ENCODE measurements at regions not wholly inside any gene's neighbourhood (a gene's known extent, or its start where the extent isn't known, plus 50 kb on each side); places are given as distances from the start of the nearest gene placed in this dataset.

- no peak for ATAC-seq
- WGBS, 3 donors = 76 to 77% (median 76%) methylated on average over 5 of the region's 5 CpGs
Observed at GRCh38 chr4:160372390-160372789, 1269.5 kb downstream of the RAPGEF2 start.

GRCh38 chr4:160373911-160374310, 1271.0 kb downstream of the RAPGEF2 start:
- Histone ChIP-seq H3K36me3 (ENCODE audit: insufficient read depth in 1 of 2, low read depth in 1 of 2) (no peaks in the 10 kb centered on the region), H3K4me1 (no peaks in the 10 kb centered on the region), H3K4me3 (no peak overlapping the region), H3K27me3 (ENCODE audit: insufficient read depth in 3 of 3, low read length in 2 of 3) (no peaks in the 10 kb centered on the region), H3K27ac (no peak overlapping the region), H3K9me3 (no peaks in the 10 kb centered on the region)
- no peak for DNase-seq
- 94 to 98% (median 98%) methylated on average over 2 of the region's 2 CpGs for WGBS, 3 donors
- intact Hi-C loops (cut with DNase I) = no loop called here
- no peak for ATAC-seq
- no peak for TF ChIP-seq CTCF (IDR thresholded peaks at IDR 0.05)

More at GRCh38 chr4:160372390-160372789, 1269.5 kb downstream of the RAPGEF2 start:
- TF ChIP-seq CTCF (IDR thresholded peaks at IDR 0.05) = no peak
- intact Hi-C loops (cut with DNase I) = no loop called here
- DNase-seq = no peak
- Histone ChIP-seq H3K36me3 (ENCODE audit: insufficient read depth in 1 of 2, low read depth in 1 of 2) (no peaks in the 10 kb centered on the region), H3K27ac (no peak overlapping the region), H3K4me1 (no peaks in the 10 kb centered on the region), H3K4me3 (no peak overlapping the region), H3K27me3 (ENCODE audit: insufficient read depth in 3 of 3, low read length in 2 of 3) (no peaks in the 10 kb centered on the region), H3K9me3 (no peaks in the 10 kb centered on the region)

GRCh38 chr4:160375772-160376452, 1273.0 kb downstream of the RAPGEF2 start:
- DNase-seq (no peak), ATAC-seq (no peak)
- H3K4me3 ChIP-seq = no peak overlapping the region
- no peaks in the 10 kb centered on the region for H3K36me3 ChIP-seq (ENCODE audit: insufficient read depth in 1 of 2, low read depth in 1 of 2)
- no peak overlapping the region for H3K27ac ChIP-seq
- no peak for TF ChIP-seq CTCF (IDR thresholded peaks at IDR 0.05)
- intact Hi-C loops (cut with DNase I) = no loop called here
- H3K9me3 ChIP-seq = no peaks in the 10 kb centered on the region
- no peaks in the 10 kb centered on the region for H3K4me1 ChIP-seq
- no peaks in the 10 kb centered on the region for H3K27me3 ChIP-seq (ENCODE audit: insufficient read depth in 3 of 3, low read length in 2 of 3)
- 73 to 81% (median 77%) methylated on average over 2 of the region's 2 CpGs for WGBS, 3 donors

GRCh38 chr4:160386846-160387245, 1284.0 kb downstream of the RAPGEF2 start:
- Histone ChIP-seq H3K9me3 (no peaks in the 10 kb centered on the region), H3K27me3 (ENCODE audit: insufficient read depth in 3 of 3, low read length in 2 of 3) (no peaks in the 10 kb centered on the region), H3K4me1 (no peaks in the 10 kb centered on the region), H3K27ac (no peak overlapping the region), H3K4me3 (no peak overlapping the region), H3K36me3 (ENCODE audit: insufficient read depth in 1 of 2, low read depth in 1 of 2) (no peaks in the 10 kb centered on the region)
- ATAC-seq (no peak), DNase-seq (no peak)
- intact Hi-C loops (cut with DNase I) = no loop called here
- no peak for TF ChIP-seq CTCF (IDR thresholded peaks at IDR 0.05)

GRCh38 chr4:160399826-160400225, 1296.9 kb downstream of the RAPGEF2 start:
- DNase-seq (no peak), ATAC-seq (no peak)
- Histone ChIP-seq H3K4me3 (no peak overlapping the region), H3K36me3 (ENCODE audit: insufficient read depth in 1 of 2, low read depth in 1 of 2) (no peaks in the 10 kb centered on the region), H3K4me1 (no peaks in the 10 kb centered on the region), H3K27me3 (ENCODE audit: insufficient read depth in 3 of 3, low read length in 2 of 3) (no peaks in the 10 kb centered on the region), H3K9me3 (no peaks in the 10 kb centered on the region), H3K27ac (no peak overlapping the region)
- TF ChIP-seq CTCF (IDR thresholded peaks at IDR 0.05) = no peak
- intact Hi-C loops (cut with DNase I) = no loop called here
- WGBS, 3 donors = 65 to 72% (median 68%) methylated on average over 3 of the region's 3 CpGs
